ENCODE measurements at regions not wholly inside any gene's neighbourhood (a gene's known extent, or its start where the extent isn't known, plus 50 kb on each side); places are given as distances from the start of the nearest gene placed in this dataset.
"Not testable (repeated sequence)": the region's sequence is repeated elsewhere in the genome, so short reads cannot be mapped to it uniquely, and the experiment has no call there.

GRCh38 chr15:53829471-53829870 lies 70.0 kb upstream of the WDR72 start:
- Histone ChIP-seq H3K4me1 (ENCODE audit: control insufficient read depth in 2 of 3, insufficient read depth in 2 of 3, low read depth in 1 of 3, low read length in 3 of 3) (peaks cover 7 to 16% (median 10%) of the 10 kb centered on the region in 3 donors), H3K4me3 (ENCODE audit: low read length in 3 of 3) (no peak overlapping the region), H3K27me3 (ENCODE audit: control insufficient read depth, insufficient read depth, low read length) (no peaks in the 10 kb centered on the region), H3K9ac (ENCODE audit: low read length in 3 of 3) (no peak overlapping the region), H3K27ac (ENCODE audit: low read depth in 2 of 2, low read length in 2 of 2) (no peak overlapping the region), H3K9me3 (ENCODE audit: control insufficient read depth in 2 of 3, insufficient read depth in 1 of 3, low read length in 3 of 3) (peaks cover 0 to under 1% (median 0%) of the 10 kb centered on the region in 3 donors), H3K36me3 (ENCODE audit: control insufficient read depth in 2 of 3, insufficient read depth in 3 of 3, low read length in 3 of 3) (no peaks in the 10 kb centered on the region)
- FAIRE-seq (no peak), DNase-seq (no peak)
- TF ChIP-seq, protein P1, sequence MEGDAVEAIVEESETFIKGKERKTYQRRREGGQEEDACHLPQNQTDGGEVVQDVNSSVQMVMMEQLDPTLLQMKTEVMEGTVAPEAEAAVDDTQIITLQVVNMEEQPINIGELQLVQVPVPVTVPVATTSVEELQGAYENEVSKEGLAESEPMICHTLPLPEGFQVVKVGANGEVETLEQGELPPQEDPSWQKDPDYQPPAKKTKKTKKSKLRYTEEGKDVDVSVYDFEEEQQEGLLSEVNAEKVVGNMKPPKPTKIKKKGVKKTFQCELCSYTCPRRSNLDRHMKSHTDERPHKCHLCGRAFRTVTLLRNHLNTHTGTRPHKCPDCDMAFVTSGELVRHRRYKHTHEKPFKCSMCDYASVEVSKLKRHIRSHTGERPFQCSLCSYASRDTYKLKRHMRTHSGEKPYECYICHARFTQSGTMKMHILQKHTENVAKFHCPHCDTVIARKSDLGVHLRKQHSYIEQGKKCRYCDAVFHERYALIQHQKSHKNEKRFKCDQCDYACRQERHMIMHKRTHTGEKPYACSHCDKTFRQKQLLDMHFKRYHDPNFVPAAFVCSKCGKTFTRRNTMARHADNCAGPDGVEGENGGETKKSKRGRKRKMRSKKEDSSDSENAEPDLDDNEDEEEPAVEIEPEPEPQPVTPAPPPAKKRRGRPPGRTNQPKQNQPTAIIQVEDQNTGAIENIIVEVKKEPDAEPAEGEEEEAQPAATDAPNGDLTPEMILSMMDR (IDR thresholded peaks at IDR 0.05; ENCODE audit: borderline replicate concordance, extremely low read depth, insufficient read depth): no peak
- intact Hi-C loops (cut with DNase I): no loop called here

GRCh38 chr15:53827355-53827754 lies 67.9 kb upstream of the WDR72 start:
- no peaks in the 10 kb centered on the region for H3K36me3 ChIP-seq (ENCODE audit: control insufficient read depth in 2 of 3, insufficient read depth in 3 of 3, low read length in 3 of 3)
- no peak overlapping the region for H3K9ac ChIP-seq (ENCODE audit: low read length in 3 of 3)
- H3K4me3 ChIP-seq (ENCODE audit: low read length in 3 of 3): no peak overlapping the region
- peaks cover 0 to 8% (median 3%) of the 10 kb centered on the region in 3 donors for H3K4me1 ChIP-seq (ENCODE audit: control insufficient read depth in 2 of 3, insufficient read depth in 2 of 3, low read depth in 1 of 3, low read length in 3 of 3)
- H3K27ac ChIP-seq (ENCODE audit: low read depth in 2 of 2, low read length in 2 of 2): no peak overlapping the region
- no peak for FAIRE-seq
- H3K27me3 ChIP-seq (ENCODE audit: control insufficient read depth, insufficient read depth, low read length): no peaks in the 10 kb centered on the region
- intact Hi-C loops (cut with DNase I): no loop called here
- H3K9me3 ChIP-seq (ENCODE audit: control insufficient read depth in 2 of 3, insufficient read depth in 1 of 3, low read length in 3 of 3): peaks cover 0 to 4% (median 0%) of the 10 kb centered on the region in 3 donors
- DNase-seq: no peak
- TF ChIP-seq, protein P1 (IDR thresholded peaks at IDR 0.05; ENCODE audit: borderline replicate concordance, extremely low read depth, insufficient read depth): no peak

DNA sequence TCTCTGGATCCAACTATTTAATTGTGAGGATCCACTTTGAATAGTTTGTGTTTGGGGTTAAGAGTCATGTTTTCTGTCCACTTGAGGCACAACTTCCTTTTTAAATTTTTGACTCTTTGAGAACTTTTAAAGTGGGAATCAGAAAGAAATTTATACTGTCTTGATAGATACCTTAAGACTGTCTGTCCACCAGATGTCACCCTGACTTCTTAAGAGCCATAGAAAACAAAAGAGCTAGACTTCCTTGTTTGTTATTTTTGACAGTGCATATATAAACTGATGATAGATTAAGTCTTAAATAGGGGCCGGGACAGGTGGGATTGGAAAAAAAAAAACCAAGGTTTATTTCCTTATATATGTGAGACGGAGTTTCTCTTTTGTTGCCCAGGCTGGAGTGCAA lies 52.1 kb upstream of the WDR72 start:
- FAIRE-seq (peak; percentile 17), DNase-seq (peak in 2 of 5 donors; percentile 42 to 78)
- no peak overlapping the region for H3K4me3 ChIP-seq (ENCODE audit: low read length in 3 of 3)
- no peak overlapping the region for H3K9ac ChIP-seq (ENCODE audit: low read length in 3 of 3)
- H3K4me1 ChIP-seq (ENCODE audit: control insufficient read depth in 2 of 3, insufficient read depth in 2 of 3, low read depth in 1 of 3, low read length in 3 of 3): peaks cover 0 to 2% (median 0%) of the 10 kb centered on the region in 3 donors
- TF ChIP-seq, protein P1 (IDR thresholded peaks at IDR 0.05; ENCODE audit: borderline replicate concordance, extremely low read depth, insufficient read depth): peak; percentile 31
- no peaks in the 10 kb centered on the region for H3K9me3 ChIP-seq (ENCODE audit: control insufficient read depth in 2 of 3, insufficient read depth in 1 of 3, low read length in 3 of 3)
- H3K27me3 ChIP-seq (ENCODE audit: control insufficient read depth, insufficient read depth, low read length): no peaks in the 10 kb centered on the region
- intact Hi-C loops (cut with DNase I): no loop called here
- H3K27ac ChIP-seq (ENCODE audit: low read depth in 2 of 2, low read length in 2 of 2): no peak overlapping the region
- no peaks in the 10 kb centered on the region for H3K36me3 ChIP-seq (ENCODE audit: control insufficient read depth in 2 of 3, insufficient read depth in 3 of 3, low read length in 3 of 3)

DNA sequence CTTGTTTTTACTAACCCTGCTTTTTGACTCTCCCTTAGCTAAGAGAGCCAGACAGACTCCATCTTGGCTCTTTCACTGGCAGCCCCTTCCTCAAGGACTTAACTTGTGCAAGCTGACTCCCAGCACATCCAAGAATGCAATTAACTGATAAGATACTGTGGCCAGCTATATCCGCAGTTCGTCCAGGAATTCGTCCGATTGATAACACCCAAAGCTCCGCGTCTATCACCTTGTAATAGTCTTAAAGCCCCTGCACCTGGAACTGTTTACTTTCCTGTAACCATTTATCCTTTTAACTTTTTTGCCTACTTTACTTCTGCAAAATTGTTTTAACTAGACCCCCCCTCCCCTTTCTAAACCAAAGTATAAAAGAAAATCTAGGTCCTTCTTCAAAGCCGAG lies 50.8 kb upstream of the WDR72 start:
- intact Hi-C loops (cut with DNase I); H3K4me3 ChIP-seq (ENCODE audit: low read length in 3 of 3); H3K36me3 ChIP-seq (ENCODE audit: control insufficient read depth in 2 of 3, insufficient read depth in 3 of 3, low read length in 3 of 3); FAIRE-seq; DNase-seq; H3K9ac ChIP-seq (ENCODE audit: low read length in 3 of 3); H3K9me3 ChIP-seq (ENCODE audit: control insufficient read depth in 2 of 3, insufficient read depth in 1 of 3, low read length in 3 of 3); H3K27me3 ChIP-seq (ENCODE audit: control insufficient read depth, insufficient read depth, low read length); H3K27ac ChIP-seq (ENCODE audit: low read depth in 2 of 2, low read length in 2 of 2); H3K4me1 ChIP-seq (ENCODE audit: control insufficient read depth in 2 of 3, insufficient read depth in 2 of 3, low read depth in 1 of 3, low read length in 3 of 3): not testable (repeated sequence)
